IMR-90 (cell line): ENCODE measurements at regions not wholly inside any gene's neighbourhood (a gene's known extent, or its start where the extent isn't known, plus 50 kb on each side); places are given as distances from the start of the nearest gene placed in this dataset.

Experiments used
- ATAC-seq: fragments of 200-7000 bp; cut with Tn5 transposase; 2 replicates; pipeline ENCODE4 v1.9.1; 2020; ENCODE audit warnings: low read depth, mild to moderate bottlenecking, moderate library complexity
- BruUV-seq: library from RNA; stranded (reverse); fragments of 400-500 nt; replicated peaks from 2 replicates; lab custom pipeline; 2021; lab: Mats Ljungman, UMichigan
- CTCF ChIA-PET: fragments of 300-600 bp; formaldehyde crosslinking; extraction: SDS; loops from one replicate; lab custom pipeline; 2021; ENCODE audit warnings: antibody characterized with exemption; lab: Yijun Ruan, JAX
- POLR2A ChIA-PET: fragments of 300-600 bp; sonication (Branson Sonifier 250); formaldehyde crosslinking; loops from one replicate; lab custom pipeline; 2022; ENCODE audit warnings: antibody characterized with exemption; ENCODE audit not compliant: unreplicated experiment; lab: Charles Lee
- DNase-seq: peaks from one replicate; pipeline ENCODE4 v3.0.0; 2013
- H2AFZ ChIP-seq: replicated peaks from 2 replicates; pipeline ENCODE3; 2013; ENCODE audit warnings: low read length, mild to moderate bottlenecking; ENCODE audit not compliant: poor library complexity
- H2AK5ac ChIP-seq: 2 replicates; pipeline ENCODE4 v1.6.1; 2013; ENCODE audit warnings: low read depth, low read length, inconsistent platforms
- H2AK9ac ChIP-seq: replicated peaks from 2 replicates; pipeline ENCODE3; 2013; ENCODE audit warnings: mild to moderate bottlenecking, low read depth, low read length, moderate library complexity; ENCODE audit not compliant: poor library complexity
- H2BK120ac ChIP-seq: 2 replicates; pipeline ENCODE4 v1.6.1; 2013; ENCODE audit warnings: low read depth, low read length, inconsistent platforms
- H2BK15ac ChIP-seq: 3 replicates; pipeline ENCODE4 v1.6.1; 2013; ENCODE audit warnings: low read depth, low read length, inconsistent platforms
- H2BK20ac ChIP-seq: 2 replicates; pipeline ENCODE4 v1.6.1; 2013; ENCODE audit warnings: low read depth, mild to moderate bottlenecking, inconsistent platforms, low read length, moderate library complexity
- H2BK5ac ChIP-seq: 2 replicates; pipeline ENCODE4 v1.6.1; 2013; ENCODE audit warnings: mild to moderate bottlenecking, low read depth, low read length, inconsistent platforms; ENCODE audit not compliant: poor library complexity, severe bottlenecking
- H3K14ac ChIP-seq: replicated peaks from 2 replicates; pipeline ENCODE4 v1.6.1; 2013; ENCODE audit warnings: low read depth, low read length, inconsistent platforms
- H3K18ac ChIP-seq: 2 replicates; pipeline ENCODE4 v1.6.1; 2013; ENCODE audit warnings: low read depth, low read length, control low read depth
- H3K23ac ChIP-seq: 2 replicates; pipeline ENCODE4 v1.6.1; 2013; ENCODE audit warnings: low read depth, low read length, inconsistent platforms
- H3K27ac ChIP-seq: 2 replicates; pipeline ENCODE4 v1.5.1; 2013; ENCODE audit warnings: mild to moderate bottlenecking, control low read depth, low read length; ENCODE audit not compliant: insufficient read depth
- H3K27me3 ChIP-seq: 2 replicates; pipeline ENCODE4 v1.6.1; 2013; ENCODE audit warnings: low read length; ENCODE audit not compliant: control insufficient read depth, insufficient read depth
- H3K36me3 ChIP-seq: 2 replicates; pipeline ENCODE4 v1.6.1; 2013; ENCODE audit warnings: low read length, mixed read lengths; ENCODE audit not compliant: control insufficient read depth, insufficient read depth
- H3K4ac ChIP-seq: 2 replicates; pipeline ENCODE4 v1.6.1; 2013; ENCODE audit warnings: low read depth, low read length, inconsistent platforms
- H3K4me1 ChIP-seq: 2 replicates; pipeline ENCODE4 v1.6.1; 2013; ENCODE audit warnings: low read length, mixed read lengths; ENCODE audit not compliant: control insufficient read depth, insufficient read depth
- H3K4me2 ChIP-seq: 2 replicates; pipeline ENCODE4 v1.6.1; 2013; ENCODE audit warnings: low read depth, mild to moderate bottlenecking, control low read depth, low read length, moderate library complexity
- H3K4me3 ChIP-seq: 2 replicates; pipeline ENCODE4 v1.5.1; 2013; ENCODE audit warnings: low read depth, mild to moderate bottlenecking, control low read depth, low read length, moderate library complexity; ENCODE audit not compliant: insufficient read depth
- H3K56ac ChIP-seq: 2 replicates; pipeline ENCODE4 v1.6.1; 2013; ENCODE audit warnings: low read length, inconsistent platforms; ENCODE audit not compliant: insufficient read depth; ENCODE audit errors: extremely low read depth
- H3K79me1 ChIP-seq, 2 experiments: 2 replicates each; pipeline ENCODE4 v1.6.1; 2013; ENCODE audit warnings: low read length in 2 of 2, inconsistent platforms in 1 of 2, low read depth in 1 of 2
- H3K9ac ChIP-seq: 2 replicates; pipeline ENCODE4 v1.6.1; 2013; ENCODE audit warnings: low read depth, low read length, control low read depth
- H3K9me1 ChIP-seq: 2 replicates; pipeline ENCODE4 v1.6.1; 2013; ENCODE audit warnings: low read length, inconsistent platforms; ENCODE audit not compliant: insufficient read depth
- H3K9me3 ChIP-seq: 2 replicates; pipeline ENCODE4 v1.6.1; 2013; ENCODE audit warnings: low read length; ENCODE audit not compliant: control insufficient read depth, insufficient read depth
- H4K20me1 ChIP-seq: 2 replicates; pipeline ENCODE4 v1.6.1; 2013; ENCODE audit warnings: low read length, inconsistent platforms; ENCODE audit not compliant: insufficient read depth
- H4K5ac ChIP-seq: 2 replicates; pipeline ENCODE4 v1.6.1; 2013; ENCODE audit warnings: mild to moderate bottlenecking, low read depth, low read length, control low read depth
- H4K8ac ChIP-seq, 2 experiments: 2 replicates each; pipeline ENCODE4 v1.6.1; 2013; ENCODE audit warnings: low read depth in 2 of 2, low read length in 2 of 2, control low read depth in 1 of 2, inconsistent platforms in 1 of 2
- H4K91ac ChIP-seq: 2 replicates; pipeline ENCODE4 v1.6.1; 2013; ENCODE audit warnings: low read depth, low read length, inconsistent platforms; ENCODE audit not compliant: insufficient read depth
- CHD1 ChIP-seq: IDR thresholded peaks from 2 replicates; pipeline ENCODE4 v1.6.1; 2012; ENCODE audit warnings: low read depth, low read length, improper control_type of control experiment
- CTCF ChIP-seq: conservative IDR thresholded peaks from 2 replicates; pipeline ENCODE4 v1.5.1; 2012; ENCODE audit warnings: mild to moderate bottlenecking, low read depth, low read length, improper control_type of control experiment
- ELK1 ChIP-seq: fragments of 150-350 bp; IDR thresholded peaks from 2 replicates; pipeline ENCODE4 v1.6.1; 2016; ENCODE audit warnings: low read depth, mild to moderate bottlenecking, low read length, moderate library complexity, borderline replicate concordance
- FOS ChIP-seq: fragments of 150-350 bp; IDR thresholded peaks from 2 replicates; pipeline ENCODE4 v1.6.1; 2016; ENCODE audit warnings: low read depth, low read length
- MAFK ChIP-seq: IDR thresholded peaks from 2 replicates; pipeline ENCODE4 v1.6.1; 2012; ENCODE audit warnings: low read depth, low read length, improper control_type of control experiment
- MAZ ChIP-seq: IDR thresholded peaks from 2 replicates; pipeline ENCODE4 v1.6.1; 2012; ENCODE audit warnings: low read depth, mild to moderate bottlenecking, low read length, improper control_type of control experiment, moderate library complexity, borderline replicate concordance
- MXI1 ChIP-seq: IDR thresholded peaks from 2 replicates; pipeline ENCODE4 v1.6.1; 2012; ENCODE audit warnings: low read depth, mild to moderate bottlenecking, low read length, moderate library complexity, borderline replicate concordance
- NFE2L2 ChIP-seq: fragments of 150-350 bp; IDR thresholded peaks from 2 replicates; pipeline ENCODE4 v1.6.1; 2016; ENCODE audit warnings: low read depth, mild to moderate bottlenecking, low read length
- RCOR1 ChIP-seq: IDR thresholded peaks from 2 replicates; pipeline ENCODE4 v1.6.1; 2012; ENCODE audit warnings: mild to moderate bottlenecking, low read length, improper control_type of control experiment; ENCODE audit not compliant: insufficient replicate concordance
- SMC3 ChIP-seq: fragments of 150-350 bp; IDR thresholded peaks from 2 replicates; pipeline ENCODE4 v1.6.1; 2016; ENCODE audit warnings: low read depth, mild to moderate bottlenecking, antibody characterized with exemption, low read length, moderate library complexity
- USF2 ChIP-seq: fragments of 150-350 bp; IDR thresholded peaks from 2 replicates; pipeline ENCODE4 v1.6.1; 2017; ENCODE audit warnings: mild to moderate bottlenecking, antibody characterized with exemption, low read length, low read depth
- whole genome bisulfite sequencing, 2 experiments: methylation state at CpG; one replicate each; pipeline versions ENCODE4 v1.1.5 to v1.1.7; 2013; ENCODE audit warnings: missing lambda C conversion rate in 2 of 2; ENCODE audit not compliant: insufficient read length in 1 of 2; ENCODE audit errors: extremely low coverage in 2 of 2; 5-methylcytosine and 5-hydroxymethylcytosine counted together
- dilution Hi-C: fragments of 300-500 bp; cut with HindIII; formaldehyde crosslinking; loops from one replicate; pipeline ENCODE4 v1.14.3; 2018; ENCODE audit warnings: low sequenced_read_pairs; ENCODE audit not compliant: unreplicated experiment
- in situ Hi-C: fragments of 300-500 bp; cut with MboI; formaldehyde crosslinking; loops from 3 replicates; pipeline ENCODE4 v1.14.3; 2019; ENCODE audit warnings: low sequenced_read_pairs, inconsistent platforms, mixed read lengths
- intact Hi-C: fragments of 100-400 bp; cut with micrococcal nuclease; formaldehyde crosslinking; loops from 2 replicates; pipeline ENCODE4 v1.10.0; 2022

- ChIA-PET CTCF (no interaction called here), POLR2A (no interaction called here)
- Histone ChIP-seq H2AK9ac (no peak overlapping the region), H2AK5ac (no peak overlapping the region), H3K9me3 (no peaks in the 10 kb centered on the region), H4K5ac (no peak overlapping the region), H2BK5ac (no peak overlapping the region), H4K20me1 (no peaks in the 10 kb centered on the region), H3K4me1 (no peaks in the 10 kb centered on the region), H3K4ac (no peak overlapping the region), H2BK15ac (no peak overlapping the region), H3K79me1 (no peaks in the 10 kb centered on the region), H3K36me3 (no peaks in the 10 kb centered on the region), H3K4me3 (no peak overlapping the region), H3K23ac (no peak overlapping the region), H2BK20ac (no peak overlapping the region), H3K9me1 (no peaks in the 10 kb centered on the region), H2AFZ (no peak overlapping the region), H3K27me3 (no peaks in the 10 kb centered on the region), H3K18ac (no peak overlapping the region), H4K8ac (no peak overlapping the region), H2BK120ac (no peak overlapping the region), H4K91ac (no peak overlapping the region), H3K4me2 (no peak overlapping the region), H3K27ac (no peak overlapping the region), H3K56ac (no peak overlapping the region), H3K14ac (no peak overlapping the region), H3K9ac (no peak overlapping the region)
- intact Hi-C loops (no loop called here), dilution Hi-C loops (no loop called here), in situ Hi-C loops (no loop called here)
- no TSS peak for BruUV-seq
- ATAC-seq (no peak), DNase-seq (no peak)
- no CpG with 5 or more reads among the region's 7 CpGs for WGBS, 2 experiments
- no peak for TF ChIP-seq USF2
- TF ChIP-seq NFE2L2 = no peak
- no peak for TF ChIP-seq RCOR1
- no peak for TF ChIP-seq MXI1
- no peak for TF ChIP-seq CHD1
- TF ChIP-seq ELK1 = no peak
- no peak for TF ChIP-seq FOS
- no peak for TF ChIP-seq MAZ
- no peak for TF ChIP-seq MAFK
- TF ChIP-seq CTCF = no peak
- no peak for TF ChIP-seq SMC3
Measured at GRCh38 chr4:127239902-127240763, 392.6 kb upstream of the INTU start.
